OCI-LY3 (cell line): ENCODE measurements at regions not wholly inside any gene's neighbourhood (a gene's known extent, or its start where the extent isn't known, plus 50 kb on each side); places are given as distances from the start of the nearest gene placed in this dataset.

ENCODE experiments used
- CTCF ChIP-seq: fragments of 200-600, 300-600 bp; sonication (generic); IDR thresholded peaks from 2 replicates; pipeline ENCODE4 v1.5.1; 2014; ENCODE audit warnings: antibody characterized with exemption, low read length, low read depth
- EZH2phosphoT487 ChIP-seq: fragments of 200-600 bp; shearing (Covaris generic); IDR thresholded peaks from 2 replicates; pipeline ENCODE4 v1.6.1; 2018; ENCODE audit warnings: antibody characterized with exemption, mixed run types, low read depth

- no peak for TF ChIP-seq CTCF
- TF ChIP-seq EZH2phosphoT487: no peak
Measured at GRCh38 chr3:103371411-103371810, 936.6 kb downstream of the ZPLD1 start.
